Panc1 (cell line): ENCODE measurements at regions not wholly inside any gene's neighbourhood (a gene's known extent, or its start where the extent isn't known, plus 50 kb on each side); places are given as distances from the start of the nearest gene placed in this dataset.

Experiments used
- ATAC-seq: fragments of 200-7000 bp; cut with Tn5 transposase; 2 replicates; pipeline ENCODE4 v1.9.1; 2020; ENCODE audit warnings: mild to moderate bottlenecking, moderate library complexity
- BruUV-seq: library from RNA; stranded (reverse); fragments of 400-500 nt; replicated peaks from 2 replicates; lab custom pipeline; 2021; lab: Mats Ljungman, UMichigan
- CTCF ChIA-PET: fragments of 300-600 bp; sonication (Branson Sonifier 250); formaldehyde crosslinking; loops from one replicate; lab custom pipeline; 2022; ENCODE audit warnings: antibody characterized with exemption; lab: Charles Lee
- POLR2A ChIA-PET: fragments of 300-600 bp; sonication (Branson Sonifier 250); formaldehyde crosslinking; loops from one replicate; lab custom pipeline; 2022; ENCODE audit warnings: antibody characterized with exemption; lab: Charles Lee
- DNase-seq: peaks from one replicate; pipeline ENCODE4 v3.0.0-alpha.2; 2010; ENCODE audit warnings: low read depth, low spot score
- H3K27ac ChIP-seq: 2 replicates; pipeline ENCODE4 v1.5.1; 2011; ENCODE audit warnings: mild to moderate bottlenecking, low read length, inconsistent platforms
- H3K27me3 ChIP-seq: fragments of 200-500 bp; sonication (Bioruptor generic); 2 replicates; pipeline ENCODE4 v1.6.0; 2014; ENCODE audit warnings: low read length, inconsistent platforms; ENCODE audit not compliant: control insufficient read depth, insufficient read depth
- H3K36me3 ChIP-seq: fragments of 200-500 bp; sonication (Bioruptor generic); 2 replicates; pipeline ENCODE4 v1.5.1; 2014; ENCODE audit warnings: inconsistent platforms, mild to moderate bottlenecking, low read length, moderate library complexity; ENCODE audit not compliant: control insufficient read depth, insufficient read depth
- H3K4me1 ChIP-seq: 2 replicates; pipeline ENCODE4 v1.5.1; 2011; ENCODE audit warnings: inconsistent platforms, mild to moderate bottlenecking, low read length, moderate library complexity; ENCODE audit not compliant: control insufficient read depth, insufficient read depth
- H3K4me3 ChIP-seq, 2 experiments: 2 replicates each; pipeline ENCODE4 v1.5.1; 2011 to 2012; ENCODE audit warnings: low read depth in 2 of 2, low read length in 2 of 2, mild to moderate bottlenecking in 2 of 2, inconsistent platforms in 1 of 2, moderate library complexity in 1 of 2
- H3K9me3 ChIP-seq: fragments of 200-500 bp; sonication (Bioruptor generic); 2 replicates; pipeline ENCODE4 v1.5.1; 2014; ENCODE audit warnings: low read depth, mild to moderate bottlenecking, inconsistent platforms, low read length, moderate library complexity; ENCODE audit not compliant: control insufficient read depth, insufficient read depth
- POLR2AphosphoS5 ChIP-seq: IDR thresholded peaks from 2 replicates; pipeline ENCODE4 v1.6.1; 2012; ENCODE audit warnings: mild to moderate bottlenecking, low read depth, low read length, moderate library complexity
- REST ChIP-seq, 2 experiments: IDR thresholded peaks; 2 replicates each; pipeline ENCODE4 v1.6.1; 2011 to 2012; ENCODE audit warnings: low read depth in 2 of 2, control low read depth in 1 of 2, low read length in 1 of 2, mild to moderate bottlenecking in 1 of 2, moderate library complexity in 1 of 2; ENCODE audit not compliant: insufficient read depth in 1 of 2
- SIN3A ChIP-seq: IDR thresholded peaks from 2 replicates; pipeline ENCODE4 v1.6.1; 2012; ENCODE audit warnings: low read depth, mild to moderate bottlenecking, low read length, moderate library complexity, borderline replicate concordance; ENCODE audit not compliant: insufficient read depth
- TCF7L2 ChIP-seq: IDR thresholded peaks from 2 replicates; pipeline ENCODE4 v1.6.1; 2011; ENCODE audit warnings: mild to moderate bottlenecking, low read depth, low read length, inconsistent platforms
- in situ Hi-C: cut with HindIII; loops from 2 replicates; pipeline ENCODE4 v1.10.0; 2016; ENCODE audit warnings: low sequenced_read_pairs, low pct_unique_long_range_greater_than_20kb
- intact Hi-C: fragments of 100-400 bp; cut with micrococcal nuclease; formaldehyde crosslinking; loops from one replicate; pipeline ENCODE4 v1.10.0; 2022; ENCODE audit not compliant: unreplicated experiment
- TF ChIP-seq, protein P1 (sequence below): fragments of 450-650 bp; IDR thresholded peaks from 2 replicates; pipeline ENCODE4 v1.5.1; 2017; ENCODE audit warnings: mild to moderate bottlenecking

GRCh38 chr6:92930171-92930570 is 489.2 kb downstream of the EPHA7 start:
- Histone ChIP-seq H3K27me3 (no peaks in the 10 kb centered on the region), H3K4me1 (no peaks in the 10 kb centered on the region), H3K4me3 (no peak overlapping the region), H3K36me3 (no peaks in the 10 kb centered on the region), H3K27ac (no peak overlapping the region), H3K9me3 (no peaks in the 10 kb centered on the region)
- in situ Hi-C loops: no loop called here
- CTCF ChIA-PET: no interaction called here
- TF ChIP-seq TCF7L2 (no peak), SIN3A (no peak), POLR2AphosphoS5 (no peak), REST (IDR thresholded peaks at IDR 0.05; ENCODE audit: insufficient read depth in 1 of 2, low read depth in 2 of 2, low read length in 1 of 2) (no peak)
- TF ChIP-seq, protein P1, sequence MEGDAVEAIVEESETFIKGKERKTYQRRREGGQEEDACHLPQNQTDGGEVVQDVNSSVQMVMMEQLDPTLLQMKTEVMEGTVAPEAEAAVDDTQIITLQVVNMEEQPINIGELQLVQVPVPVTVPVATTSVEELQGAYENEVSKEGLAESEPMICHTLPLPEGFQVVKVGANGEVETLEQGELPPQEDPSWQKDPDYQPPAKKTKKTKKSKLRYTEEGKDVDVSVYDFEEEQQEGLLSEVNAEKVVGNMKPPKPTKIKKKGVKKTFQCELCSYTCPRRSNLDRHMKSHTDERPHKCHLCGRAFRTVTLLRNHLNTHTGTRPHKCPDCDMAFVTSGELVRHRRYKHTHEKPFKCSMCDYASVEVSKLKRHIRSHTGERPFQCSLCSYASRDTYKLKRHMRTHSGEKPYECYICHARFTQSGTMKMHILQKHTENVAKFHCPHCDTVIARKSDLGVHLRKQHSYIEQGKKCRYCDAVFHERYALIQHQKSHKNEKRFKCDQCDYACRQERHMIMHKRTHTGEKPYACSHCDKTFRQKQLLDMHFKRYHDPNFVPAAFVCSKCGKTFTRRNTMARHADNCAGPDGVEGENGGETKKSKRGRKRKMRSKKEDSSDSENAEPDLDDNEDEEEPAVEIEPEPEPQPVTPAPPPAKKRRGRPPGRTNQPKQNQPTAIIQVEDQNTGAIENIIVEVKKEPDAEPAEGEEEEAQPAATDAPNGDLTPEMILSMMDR: no peak
- no TSS peak for BruUV-seq
- POLR2A ChIA-PET: no interaction called here
- DNase-seq (no peak), ATAC-seq (no peak)
- intact Hi-C loops: no loop called here

DNA sequence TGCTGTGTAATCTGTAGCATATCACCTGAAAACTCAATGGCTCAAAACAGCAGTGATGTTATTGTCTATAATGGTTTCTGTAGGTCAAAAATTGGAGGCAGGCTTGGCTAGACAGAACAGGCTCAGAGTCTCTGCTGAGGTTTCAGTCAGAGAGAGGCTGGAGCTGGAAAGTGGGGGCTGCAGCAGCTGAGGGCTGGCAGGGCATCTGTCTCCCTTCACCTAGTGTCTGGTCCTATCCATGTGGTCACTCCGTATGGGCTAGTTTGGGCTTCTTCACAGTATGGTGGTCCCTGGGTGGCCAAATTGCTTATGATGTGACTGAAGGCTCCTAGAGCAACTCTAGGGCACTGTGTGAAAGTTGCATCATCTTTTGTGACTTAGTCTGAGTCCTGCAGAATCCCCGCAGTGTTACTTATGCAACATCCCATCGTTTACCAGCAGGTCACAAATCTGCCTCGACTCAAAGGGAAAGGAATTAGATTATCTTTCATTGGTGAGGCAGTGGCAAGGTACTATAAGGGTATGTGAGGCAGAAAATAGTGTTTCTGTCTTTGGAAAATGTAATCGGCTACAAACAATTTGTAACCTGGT is 497.0 kb downstream of the EPHA7 start:
- no peaks in the 10 kb centered on the region for H3K9me3 ChIP-seq
- ATAC-seq (no peak), DNase-seq (no peak)
- intact Hi-C loops (no loop called here), in situ Hi-C loops (no loop called here)
- ChIA-PET CTCF (no interaction called here), POLR2A (no interaction called here)
- H3K27me3 ChIP-seq: no peaks in the 10 kb centered on the region
- no peaks in the 10 kb centered on the region for H3K4me1 ChIP-seq
- no peak overlapping the region for H3K4me3 ChIP-seq
- no peak for TF ChIP-seq TCF7L2
- TF ChIP-seq SIN3A: no peak
- TF ChIP-seq, protein P1: no peak
- TF ChIP-seq POLR2AphosphoS5: no peak
- TF ChIP-seq REST (IDR thresholded peaks at IDR 0.05; ENCODE audit: insufficient read depth in 1 of 2, low read depth in 2 of 2, low read length in 1 of 2): no peak
- no peaks in the 10 kb centered on the region for H3K36me3 ChIP-seq
- H3K27ac ChIP-seq: no peak overlapping the region
- no TSS peak for BruUV-seq
